Fibroblast of mammary gland (primary cell): ENCODE measurements at regions not wholly inside any gene's neighbourhood (a gene's known extent, or its start where the extent isn't known, plus 50 kb on each side); places are given as distances from the start of the nearest gene placed in this dataset.

Source experiments
- DNase-seq: peaks from one replicate; pipeline ENCODE4 v3.0.0-alpha.2; 2010; ENCODE audit warnings: low read depth
- H3K4me3 ChIP-seq: 2 replicates; pipeline ENCODE4 v1.5.1; 2011; ENCODE audit warnings: low read depth, mild to moderate bottlenecking, low read length, moderate library complexity; ENCODE audit not compliant: control insufficient read depth
- TF ChIP-seq, protein P1 (sequence below): conservative IDR thresholded peaks from 2 replicates; pipeline ENCODE4 v1.5.1; 2011; ENCODE audit warnings: low read depth, low read length, inconsistent platforms; ENCODE audit not compliant: control insufficient read depth, insufficient read depth

DNA sequence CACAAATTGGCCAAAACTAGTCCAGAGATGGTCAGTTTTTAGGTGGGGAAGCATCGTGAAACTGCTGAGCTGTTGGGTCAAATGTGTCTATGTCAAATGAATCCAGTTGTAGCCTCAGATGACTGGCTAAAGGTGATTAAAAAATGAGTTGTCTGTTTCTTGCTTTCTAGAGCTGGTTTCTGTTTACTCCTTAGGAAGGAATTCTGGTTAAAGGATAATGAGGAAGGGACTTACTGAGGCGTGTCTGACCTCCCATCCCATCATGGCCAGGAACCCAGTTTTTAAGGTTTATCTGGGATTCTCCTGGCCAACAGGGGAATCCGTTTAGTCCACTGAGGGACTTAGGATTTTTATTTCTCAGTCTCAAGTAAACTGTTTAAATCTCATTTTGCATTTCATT is 256.5 kb downstream of the UQCRFS1 start:
- TF ChIP-seq, protein P1, sequence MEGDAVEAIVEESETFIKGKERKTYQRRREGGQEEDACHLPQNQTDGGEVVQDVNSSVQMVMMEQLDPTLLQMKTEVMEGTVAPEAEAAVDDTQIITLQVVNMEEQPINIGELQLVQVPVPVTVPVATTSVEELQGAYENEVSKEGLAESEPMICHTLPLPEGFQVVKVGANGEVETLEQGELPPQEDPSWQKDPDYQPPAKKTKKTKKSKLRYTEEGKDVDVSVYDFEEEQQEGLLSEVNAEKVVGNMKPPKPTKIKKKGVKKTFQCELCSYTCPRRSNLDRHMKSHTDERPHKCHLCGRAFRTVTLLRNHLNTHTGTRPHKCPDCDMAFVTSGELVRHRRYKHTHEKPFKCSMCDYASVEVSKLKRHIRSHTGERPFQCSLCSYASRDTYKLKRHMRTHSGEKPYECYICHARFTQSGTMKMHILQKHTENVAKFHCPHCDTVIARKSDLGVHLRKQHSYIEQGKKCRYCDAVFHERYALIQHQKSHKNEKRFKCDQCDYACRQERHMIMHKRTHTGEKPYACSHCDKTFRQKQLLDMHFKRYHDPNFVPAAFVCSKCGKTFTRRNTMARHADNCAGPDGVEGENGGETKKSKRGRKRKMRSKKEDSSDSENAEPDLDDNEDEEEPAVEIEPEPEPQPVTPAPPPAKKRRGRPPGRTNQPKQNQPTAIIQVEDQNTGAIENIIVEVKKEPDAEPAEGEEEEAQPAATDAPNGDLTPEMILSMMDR, result no peak
- no peak for DNase-seq
- H3K4me3 ChIP-seq, result no peak overlapping the region

DNA sequence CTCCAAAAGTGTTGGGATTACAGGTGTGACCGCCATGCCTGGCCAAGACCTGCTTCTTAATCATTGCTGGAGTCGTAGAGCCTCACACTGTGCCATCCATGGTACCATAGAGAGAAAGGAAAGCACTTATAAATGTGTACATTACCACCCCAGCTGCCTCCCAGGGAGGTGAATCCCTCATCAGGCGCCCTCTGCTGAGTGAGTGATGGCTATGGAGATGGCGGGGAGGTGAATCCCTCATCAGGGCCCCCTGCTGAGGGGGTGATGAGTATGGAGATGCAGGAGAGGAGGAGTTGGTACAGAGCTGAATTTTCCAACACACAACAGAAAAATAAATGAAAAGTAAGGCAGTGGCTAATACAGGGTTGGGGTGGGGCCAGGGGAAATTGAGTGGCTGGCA is 263.4 kb downstream of the UQCRFS1 start:
- TF ChIP-seq, protein P1, result no peak
- DNase-seq, result no peak
- no peak overlapping the region for H3K4me3 ChIP-seq

DNA sequence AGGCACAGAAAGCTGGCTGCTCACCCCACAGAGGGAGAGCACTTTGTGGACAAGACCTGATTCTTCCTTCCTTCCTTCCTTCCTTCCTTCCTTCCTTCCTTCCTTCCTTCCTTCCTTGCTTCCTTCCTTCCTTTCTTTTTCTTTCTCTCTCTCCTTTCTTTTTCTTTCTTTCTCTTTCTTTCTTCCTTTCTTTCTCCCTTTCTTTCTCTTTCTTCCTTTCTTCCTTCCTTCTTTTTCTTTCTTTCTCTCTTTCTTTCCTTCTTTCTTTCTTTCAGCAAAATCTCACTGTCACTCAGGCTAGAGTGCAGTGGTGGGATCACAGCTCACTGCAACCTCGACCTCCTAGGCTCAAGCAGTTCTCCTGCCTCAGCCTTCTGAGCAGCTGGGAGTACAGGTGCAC is 263.9 kb downstream of the UQCRFS1 start:
- DNase-seq, result no peak
- H3K4me3 ChIP-seq, result no peak overlapping the region

DNA sequence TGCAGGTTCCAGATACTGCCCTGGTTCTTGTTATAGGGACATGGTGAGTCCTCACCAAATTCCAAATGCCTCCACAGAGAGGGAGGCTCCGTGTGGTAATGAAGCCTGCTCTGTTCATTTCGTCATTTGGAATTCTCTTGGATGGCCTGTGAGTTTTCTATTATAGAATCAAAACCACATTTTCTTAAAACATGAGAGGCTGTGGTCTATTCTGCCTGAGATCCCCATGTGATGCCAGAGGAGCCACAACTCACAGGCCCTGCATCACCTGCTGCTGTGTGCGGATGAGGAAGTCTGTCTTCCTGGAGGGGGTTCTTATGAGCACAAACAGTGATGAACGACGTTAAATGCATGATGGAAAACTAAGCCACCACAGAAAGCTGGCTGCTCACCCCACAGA is 264.4 kb downstream of the UQCRFS1 start:
- TF ChIP-seq, protein P1, result no peak
- peak; percentile 21 for DNase-seq
- no peak overlapping the region for H3K4me3 ChIP-seq

More for the DNA sequence above, 263.9 kb downstream of the UQCRFS1 start:
- TF ChIP-seq, protein P1, result no peak

DNA sequence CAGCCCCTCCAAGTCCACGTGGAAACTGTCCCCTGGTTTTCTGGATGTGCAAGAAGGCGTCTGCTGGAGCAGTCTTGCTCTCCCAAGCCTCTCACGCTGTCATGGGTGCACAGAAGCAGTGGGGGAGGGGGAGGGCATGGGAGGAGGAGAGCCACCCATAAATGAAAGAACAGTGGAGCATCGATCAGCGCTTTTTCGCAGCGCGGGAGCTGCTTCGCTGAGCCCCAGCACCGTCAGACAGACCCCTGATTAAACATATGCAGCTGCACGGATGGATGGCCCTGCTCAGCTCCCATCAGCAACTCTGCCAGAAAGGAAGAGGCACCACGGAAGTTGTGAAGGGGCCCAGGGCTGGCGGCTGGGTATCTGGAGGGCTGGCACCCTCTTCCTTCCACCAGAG is 264.9 kb downstream of the UQCRFS1 start:
- no peak for DNase-seq
- TF ChIP-seq, protein P1, result no peak
- H3K4me3 ChIP-seq, result no peak overlapping the region

DNA sequence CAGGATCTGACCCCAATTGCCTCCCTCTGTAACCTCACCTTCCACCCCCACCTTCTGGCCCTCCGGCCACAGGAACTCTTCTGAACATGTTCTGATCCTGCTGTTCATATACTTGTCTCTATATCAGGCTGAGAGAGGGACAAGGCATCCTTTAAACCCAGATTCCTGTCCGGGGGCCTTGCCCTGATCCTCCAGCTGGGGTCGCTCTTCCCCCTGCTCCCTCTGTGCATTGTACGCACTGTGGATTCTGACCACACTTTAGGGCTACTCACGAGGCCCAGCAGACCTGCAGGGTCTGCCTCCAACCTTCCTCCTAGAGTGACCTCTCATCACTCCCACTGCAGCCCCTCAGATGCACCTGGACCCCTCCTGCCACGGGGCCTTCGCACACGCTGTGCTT is 269.3 kb downstream of the UQCRFS1 start:
- TF ChIP-seq, protein P1, result no peak
- no peak for DNase-seq
- H3K4me3 ChIP-seq, result no peak overlapping the region

DNA sequence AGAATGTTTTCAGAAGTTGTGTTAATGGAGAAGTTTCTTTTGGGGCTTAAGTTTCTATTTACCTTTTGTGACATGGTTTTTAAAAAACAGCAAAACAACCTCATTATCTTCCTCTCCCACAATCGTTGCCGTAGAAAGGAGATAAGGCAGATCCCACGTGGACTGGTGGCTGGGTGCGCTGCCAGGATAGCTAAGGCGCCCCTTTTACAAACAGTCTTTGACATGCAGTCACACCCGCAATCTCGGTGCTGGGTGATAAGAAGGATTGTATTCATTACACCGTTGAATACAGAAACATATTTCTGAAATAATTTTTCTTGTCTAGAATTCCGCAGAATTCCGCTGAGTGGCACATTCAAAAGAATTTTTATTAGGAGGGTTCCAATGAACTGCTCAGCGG is 271.1 kb downstream of the UQCRFS1 start:
- H3K4me3 ChIP-seq, result no peak overlapping the region
- no peak for DNase-seq
- TF ChIP-seq, protein P1, result no peak
